ENCODE measurements at regions not wholly inside any gene's neighbourhood (a gene's known extent, or its start where the extent isn't known, plus 50 kb on each side); places are given as distances from the start of the nearest gene placed in this dataset.

GRCh38 chr6:5833120-5833519 is 173.6 kb downstream of the NRN1 start:
- no peak for TF ChIP-seq CTCF (IDR thresholded peaks at IDR 0.05)
- no peak for TF ChIP-seq GABPB1 (CRISPR knock-in tag; IDR thresholded peaks at IDR 0.05)
- TF ChIP-seq MAX (CRISPR knock-in tag; IDR thresholded peaks at IDR 0.05), result no peak
- no peak for TF ChIP-seq ATF2 (CRISPR knock-in tag; IDR thresholded peaks at IDR 0.05; ENCODE audit: borderline replicate concordance, low read depth)
- no peak for TF ChIP-seq FOXP4 (CRISPR knock-in tag; IDR thresholded peaks at IDR 0.05)
- TF ChIP-seq JUN (CRISPR knock-in tag; IDR thresholded peaks at IDR 0.05), result no peak
- no peak for TF ChIP-seq TEAD4 (CRISPR knock-in tag; IDR thresholded peaks at IDR 0.05)
- no peak for TF ChIP-seq NFATC4 (CRISPR knock-in tag; IDR thresholded peaks at IDR 0.05)
- TF ChIP-seq ZNF317 (CRISPR knock-in tag; IDR thresholded peaks at IDR 0.05; ENCODE audit: borderline replicate concordance, low read depth), result no peak
- no peak for TF ChIP-seq IRF2 (CRISPR knock-in tag; IDR thresholded peaks at IDR 0.05; ENCODE audit: borderline replicate concordance, low read depth)
- TF ChIP-seq USF2 (CRISPR knock-in tag; IDR thresholded peaks at IDR 0.05), result no peak
- TF ChIP-seq E2F4 (CRISPR knock-in tag; IDR thresholded peaks at IDR 0.05; ENCODE audit: borderline replicate concordance, low read depth), result no peak
- no peak for TF ChIP-seq ELF4 (CRISPR knock-in tag; IDR thresholded peaks at IDR 0.05; ENCODE audit: low read depth)

All from WTC11 (cell line).